ENCODE measurements at regions not wholly inside any gene's neighbourhood (a gene's known extent, or its start where the extent isn't known, plus 50 kb on each side); places are given as distances from the start of the nearest gene placed in this dataset.

GRCh38 chr2:62296832-62297623, 101.1 kb downstream of the B3GNT2 start:
- no TSS peak for BruUV-seq (replicated peaks)
- no peak overlapping the region for H3K4me3 Mint-ChIP-seq (ENCODE audit: unreplicated experiment)
- no peaks in the 10 kb centered on the region for H3K27me3 Mint-ChIP-seq (ENCODE audit: insufficient read depth, unreplicated experiment)
- peaks cover 5% of the 10 kb centered on the region for H3K4me1 Mint-ChIP-seq (ENCODE audit: insufficient read depth, unreplicated experiment)
- intact Hi-C loops (cut with micrococcal nuclease), result loop anchor here (10.0 kb wide), 2 partner anchors 118 to 302 kb away; no protein-coding TSS in a partner anchor
- H3K36me3 Mint-ChIP-seq (ENCODE audit: insufficient read depth, unreplicated experiment), result no peaks in the 10 kb centered on the region
- DNase-seq (ENCODE audit: unreplicated experiment), result no peak
- POLR2A ChIA-PET, result no interaction called here
- H3K27ac Mint-ChIP-seq (ENCODE audit: low read depth, unreplicated experiment), result no peak overlapping the region
- H3K9me3 Mint-ChIP-seq (ENCODE audit: unreplicated experiment), result no peaks in the 10 kb centered on the region
- TF ChIP-seq, protein P1, sequence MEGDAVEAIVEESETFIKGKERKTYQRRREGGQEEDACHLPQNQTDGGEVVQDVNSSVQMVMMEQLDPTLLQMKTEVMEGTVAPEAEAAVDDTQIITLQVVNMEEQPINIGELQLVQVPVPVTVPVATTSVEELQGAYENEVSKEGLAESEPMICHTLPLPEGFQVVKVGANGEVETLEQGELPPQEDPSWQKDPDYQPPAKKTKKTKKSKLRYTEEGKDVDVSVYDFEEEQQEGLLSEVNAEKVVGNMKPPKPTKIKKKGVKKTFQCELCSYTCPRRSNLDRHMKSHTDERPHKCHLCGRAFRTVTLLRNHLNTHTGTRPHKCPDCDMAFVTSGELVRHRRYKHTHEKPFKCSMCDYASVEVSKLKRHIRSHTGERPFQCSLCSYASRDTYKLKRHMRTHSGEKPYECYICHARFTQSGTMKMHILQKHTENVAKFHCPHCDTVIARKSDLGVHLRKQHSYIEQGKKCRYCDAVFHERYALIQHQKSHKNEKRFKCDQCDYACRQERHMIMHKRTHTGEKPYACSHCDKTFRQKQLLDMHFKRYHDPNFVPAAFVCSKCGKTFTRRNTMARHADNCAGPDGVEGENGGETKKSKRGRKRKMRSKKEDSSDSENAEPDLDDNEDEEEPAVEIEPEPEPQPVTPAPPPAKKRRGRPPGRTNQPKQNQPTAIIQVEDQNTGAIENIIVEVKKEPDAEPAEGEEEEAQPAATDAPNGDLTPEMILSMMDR (IDR thresholded peaks at IDR 0.05; ENCODE audit: unreplicated experiment), result no peak
- CTCF ChIA-PET, result interaction anchor here (0.5 to 1.1 kb wide), 4 partner anchors 42 to 1313 kb away, joined by 3 to 4 read pairs (median 4); no protein-coding TSS in a partner anchor

- intact Hi-C loops (cut with micrococcal nuclease), result loop anchor here (10.0 kb wide), 2 partner anchors 119 to 301 kb away; no protein-coding TSS in a partner anchor
- CTCF ChIA-PET, result interaction anchor here (0.6 kb wide), 1 partner anchor 1314 kb away, joined by 4 read pairs; no protein-coding TSS in a partner anchor
- Mint-ChIP-seq H3K4me3 (ENCODE audit: unreplicated experiment) (no peak overlapping the region), H3K27ac (ENCODE audit: low read depth, unreplicated experiment) (no peak overlapping the region), H3K36me3 (ENCODE audit: insufficient read depth, unreplicated experiment) (no peaks in the 10 kb centered on the region), H3K4me1 (ENCODE audit: insufficient read depth, unreplicated experiment) (peaks cover 7% of the 10 kb centered on the region), H3K9me3 (ENCODE audit: unreplicated experiment) (no peaks in the 10 kb centered on the region), H3K27me3 (ENCODE audit: insufficient read depth, unreplicated experiment) (no peaks in the 10 kb centered on the region)
- TF ChIP-seq, protein P1 (IDR thresholded peaks at IDR 0.05; ENCODE audit: unreplicated experiment), result no peak
- POLR2A ChIA-PET, result no interaction called here
- no peak for DNase-seq (ENCODE audit: unreplicated experiment)
- no TSS peak for BruUV-seq (replicated peaks)
Measured at GRCh38 chr2:62296034-62296831, 100.3 kb downstream of the B3GNT2 start.

GRCh38 chr2:62293490-62294271, 97.8 kb downstream of the B3GNT2 start:
- intact Hi-C loops (cut with micrococcal nuclease), result loop anchor here (10.0 kb wide), 2 partner anchors 121 to 299 kb away; no protein-coding TSS in a partner anchor

More at GRCh38 chr2:62293490-62294271, 97.8 kb downstream of the B3GNT2 start:
- CTCF ChIA-PET, result interaction anchor here (0.5 to 0.7 kb wide), 4 partner anchors 29 to 1131 kb away, joined by 3 to 5 read pairs (median 3); no protein-coding TSS in a partner anchor
- Mint-ChIP-seq H3K27me3 (ENCODE audit: insufficient read depth, unreplicated experiment) (no peaks in the 10 kb centered on the region), H3K9me3 (ENCODE audit: unreplicated experiment) (no peaks in the 10 kb centered on the region), H3K27ac (ENCODE audit: low read depth, unreplicated experiment) (peak overlapping the region; percentile 51), H3K4me1 (ENCODE audit: insufficient read depth, unreplicated experiment) (peaks cover 7% of the 10 kb centered on the region), H3K36me3 (ENCODE audit: insufficient read depth, unreplicated experiment) (no peaks in the 10 kb centered on the region), H3K4me3 (ENCODE audit: unreplicated experiment) (peak overlapping the region; percentile 35)
- peak; percentile 91 for DNase-seq (ENCODE audit: unreplicated experiment)
- TF ChIP-seq, protein P1 (IDR thresholded peaks at IDR 0.05; ENCODE audit: unreplicated experiment), result no peak
- POLR2A ChIA-PET, result interaction anchor here (0.9 to 1.4 kb wide), 3 partner anchors 96 to 118 kb away, joined by 3 to 8 read pairs (median 4); no protein-coding TSS in a partner anchor
- no TSS peak for BruUV-seq (replicated peaks)

Measured in MCF 10A (cell line).